DMS 273 (cell line): ENCODE measurements at regions not wholly inside any gene's neighbourhood (a gene's known extent, or its start where the extent isn't known, plus 50 kb on each side); places are given as distances from the start of the nearest gene placed in this dataset.

Experiments
- DNase-seq: peaks from one replicate; lab custom pipeline; 2025; ENCODE audit not compliant: unreplicated experiment; lab: John Stamatoyannopoulos, UW

- DNase-seq = peak; percentile 50
Measured at GRCh38 chr2:12106440-12107080, 360.1 kb downstream of the LPIN1 start.

GRCh38 chr2:12107321-12107720 is 360.9 kb downstream of the LPIN1 start:
- DNase-seq = no peak

- peak; percentile 19 for DNase-seq
Measured at GRCh38 chr2:12107939-12108338, 361.5 kb downstream of the LPIN1 start.

- DNase-seq = peak; percentile 85
Measured at GRCh38 chr2:12109363-12110017, 363.1 kb downstream of the LPIN1 start.

- peak; percentile 44 for DNase-seq
Measured at GRCh38 chr2:12110074-12110473, 363.6 kb downstream of the LPIN1 start.

GRCh38 chr2:12110481-12110880 is 364.0 kb downstream of the LPIN1 start:
- no peak for DNase-seq

- no peak for DNase-seq
Measured at GRCh38 chr2:12113412-12113811, 367.0 kb downstream of the LPIN1 start.

- peak; percentile 10 for DNase-seq
Measured at GRCh38 chr2:12114816-12115215, 368.4 kb downstream of the LPIN1 start.

- peak; percentile 37 for DNase-seq
Measured at GRCh38 chr2:12116228-12116750, 369.9 kb downstream of the LPIN1 start.

GRCh38 chr2:12119841-12120240 is 373.4 kb downstream of the LPIN1 start:
- no peak for DNase-seq

GRCh38 chr2:12120281-12121150 is 374.1 kb downstream of the LPIN1 start:
- no peak for DNase-seq

- DNase-seq = peak; percentile 16
Measured at GRCh38 chr2:12124790-12125189, 378.4 kb downstream of the LPIN1 start.

GRCh38 chr2:12126318-12126717 is 379.9 kb downstream of the LPIN1 start:
- no peak for DNase-seq

GRCh38 chr2:12127638-12128037 is 381.2 kb downstream of the LPIN1 start:
- DNase-seq = no peak

GRCh38 chr2:12131975-12132374 is 385.5 kb downstream of the LPIN1 start:
- no peak for DNase-seq

GRCh38 chr2:12141618-12142258 is 395.3 kb downstream of the LPIN1 start:
- DNase-seq = no peak

- DNase-seq = no peak
Measured at GRCh38 chr2:12151716-12152115, 405.3 kb downstream of the LPIN1 start.

GRCh38 chr2:12152888-12153287 is 406.5 kb downstream of the LPIN1 start:
- no peak for DNase-seq

GRCh38 chr2:12155303-12156051 is 409.0 kb downstream of the LPIN1 start:
- no peak for DNase-seq

- no peak for DNase-seq
Measured at GRCh38 chr2:12156349-12156748, 409.9 kb downstream of the LPIN1 start.
